Neural cell (in vitro differentiated cells): ENCODE measurements at regions not wholly inside any gene's neighbourhood (a gene's known extent, or its start where the extent isn't known, plus 50 kb on each side); places are given as distances from the start of the nearest gene placed in this dataset.

ENCODE experiments used
- H2AFZ ChIP-seq: fragments of 200-600, 300-800 bp; sonication (generic), shearing (Covaris generic); 2 replicates; pipeline ENCODE4 v1.6.0; 2014; ENCODE audit warnings: low read depth, mild to moderate bottlenecking, antibody characterized with exemption, low read length, moderate library complexity
- H3F3A ChIP-seq: fragments of 200-600 bp; shearing (Covaris generic); 2 replicates; pipeline ENCODE4 v1.6.1; 2016; ENCODE audit warnings: mild to moderate bottlenecking, moderate library complexity, mixed read lengths, antibody characterized with exemption, low read length; ENCODE audit not compliant: insufficient read depth, poor library complexity, severe bottlenecking
- H3K27ac ChIP-seq: fragments of 200-600, 300-800 bp; sonication (generic), shearing (Covaris generic); 2 replicates; pipeline ENCODE4 v1.5.1; 2014; ENCODE audit warnings: mild to moderate bottlenecking, low read length, moderate library complexity
- H3K27me3 ChIP-seq: fragments of 300-800, 200-600 bp; sonication (generic), shearing (Covaris generic); 2 replicates; pipeline ENCODE4 v1.6.0; 2014; ENCODE audit warnings: mild to moderate bottlenecking, low read depth, low read length, moderate library complexity; ENCODE audit not compliant: insufficient read depth
- H3K36me3 ChIP-seq: fragments of 300-800, 200-600 bp; sonication (generic), shearing (Covaris generic); 2 replicates; pipeline ENCODE4 v1.5.1; 2014; ENCODE audit warnings: mild to moderate bottlenecking, antibody characterized with exemption, low read length, moderate library complexity; ENCODE audit not compliant: insufficient read depth
- H3K4me2 ChIP-seq: fragments of 300-800, 200-600 bp; sonication (generic), shearing (Covaris generic); 2 replicates; pipeline ENCODE4 v1.6.0; 2014; ENCODE audit warnings: mild to moderate bottlenecking, low read length
- H3K4me3 ChIP-seq: fragments of 300-800, 200-600 bp; sonication (generic), shearing (Covaris generic); 2 replicates; pipeline ENCODE4 v1.5.1; 2014; ENCODE audit warnings: mild to moderate bottlenecking, low read length, moderate library complexity
- H3K79me2 ChIP-seq: fragments of 200-600 bp; shearing (Covaris generic); replicated peaks from 2 replicates; pipeline ENCODE4 v1.6.0; 2014; ENCODE audit warnings: mild to moderate bottlenecking, low read length, moderate library complexity; ENCODE audit not compliant: insufficient read depth
- H3K9ac ChIP-seq: fragments of 300-800, 200-600 bp; sonication (generic), shearing (Covaris generic); 2 replicates; pipeline ENCODE4 v1.6.1; 2016; ENCODE audit warnings: mild to moderate bottlenecking, low read length, mixed read lengths
- H3K9me2 ChIP-seq: fragments of 200-600 bp; shearing (Covaris generic); 2 replicates; pipeline ENCODE4 v1.6.1; 2016; ENCODE audit warnings: mild to moderate bottlenecking, low read length, mixed read lengths; ENCODE audit not compliant: insufficient read depth
- H3K9me3 ChIP-seq: fragments of 200-600, 300-800 bp; sonication (generic), shearing (Covaris generic); 2 replicates; pipeline ENCODE4 v1.6.1; 2016; ENCODE audit warnings: mild to moderate bottlenecking, mixed run types, low read length, moderate library complexity, mixed read lengths
- H4K20me1 ChIP-seq: fragments of 200-600 bp; shearing (Covaris generic); 2 replicates; pipeline ENCODE4 v1.6.1; 2016; ENCODE audit warnings: mild to moderate bottlenecking, mixed run types; ENCODE audit not compliant: insufficient read depth
- EP300 ChIP-seq: fragments of 450-650 bp; conservative IDR thresholded peaks from 2 replicates; pipeline ENCODE4 v1.6.1; 2014; ENCODE audit warnings: antibody characterized with exemption, mild to moderate bottlenecking, moderate library complexity; ENCODE audit not compliant: poor library complexity, severe bottlenecking
- EZH2 ChIP-seq: fragments of 200-600, 300-800 bp; shearing (Covaris generic), sonication (generic); IDR thresholded peaks from 2 replicates; pipeline ENCODE4 v1.6.1; 2014; ENCODE audit warnings: antibody characterized with exemption, low read length, borderline replicate concordance, mild to moderate bottlenecking; ENCODE audit not compliant: insufficient read depth, poor library complexity, severe bottlenecking
- MXI1 ChIP-seq: fragments of 450-650 bp; conservative IDR thresholded peaks from 2 replicates; pipeline ENCODE4 v1.6.1; 2014; ENCODE audit warnings: antibody characterized with exemption, mild to moderate bottlenecking; ENCODE audit not compliant: poor library complexity, severe bottlenecking
- POLR2AphosphoS5 ChIP-seq: IDR thresholded peaks from 2 replicates; pipeline ENCODE4 v1.6.1; 2012
- RAD21 ChIP-seq: fragments of 450-650 bp; conservative IDR thresholded peaks from 2 replicates; pipeline ENCODE4 v1.6.1; 2014; ENCODE audit warnings: antibody characterized with exemption, mild to moderate bottlenecking, moderate library complexity
- SMC3 ChIP-seq: fragments of 450-650 bp; conservative IDR thresholded peaks from 2 replicates; pipeline ENCODE4 v1.6.1; 2014; ENCODE audit warnings: antibody characterized with exemption, mild to moderate bottlenecking, moderate library complexity; ENCODE audit not compliant: poor library complexity
- TAF1 ChIP-seq: IDR thresholded peaks from 2 replicates; pipeline ENCODE4 v1.6.1; 2012; ENCODE audit warnings: low read depth
- TF ChIP-seq, protein P1 (sequence below): IDR thresholded peaks from 2 replicates; pipeline ENCODE4 v1.6.1; 2012; ENCODE audit warnings: borderline replicate concordance
- TF ChIP-seq, protein P2 (sequence below): fragments of 450-650 bp; IDR thresholded peaks from 2 replicates; pipeline ENCODE4 v1.5.1; 2014; ENCODE audit warnings: antibody characterized with exemption, mild to moderate bottlenecking, moderate library complexity; ENCODE audit not compliant: poor library complexity, severe bottlenecking

DNA sequence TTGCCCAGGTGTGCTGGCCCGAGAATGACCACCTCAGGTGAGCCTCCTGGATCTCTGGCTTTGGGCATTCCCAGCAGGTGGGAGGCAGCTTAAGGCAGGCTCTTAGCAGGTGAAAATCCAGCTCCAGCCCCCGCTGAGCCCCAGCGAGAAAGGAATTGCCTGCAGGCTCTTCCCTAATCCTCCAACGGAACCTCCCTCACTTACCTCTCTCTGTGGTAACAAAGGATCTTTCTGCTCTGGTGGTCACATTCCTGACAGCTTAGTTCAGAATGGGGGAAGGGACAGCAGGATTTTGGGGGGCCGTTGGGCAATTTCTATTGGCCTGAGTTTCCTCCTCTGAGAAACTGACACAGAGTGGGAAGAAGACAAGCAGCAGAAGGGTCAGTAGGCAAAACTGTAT lies 116.0 kb upstream of the LHX5 start:
- no peak overlapping the region for H3K27ac ChIP-seq
- H4K20me1 ChIP-seq, result no peaks in the 10 kb centered on the region
- H3F3A ChIP-seq, result no peaks in the 10 kb centered on the region
- TF ChIP-seq, protein P1, sequence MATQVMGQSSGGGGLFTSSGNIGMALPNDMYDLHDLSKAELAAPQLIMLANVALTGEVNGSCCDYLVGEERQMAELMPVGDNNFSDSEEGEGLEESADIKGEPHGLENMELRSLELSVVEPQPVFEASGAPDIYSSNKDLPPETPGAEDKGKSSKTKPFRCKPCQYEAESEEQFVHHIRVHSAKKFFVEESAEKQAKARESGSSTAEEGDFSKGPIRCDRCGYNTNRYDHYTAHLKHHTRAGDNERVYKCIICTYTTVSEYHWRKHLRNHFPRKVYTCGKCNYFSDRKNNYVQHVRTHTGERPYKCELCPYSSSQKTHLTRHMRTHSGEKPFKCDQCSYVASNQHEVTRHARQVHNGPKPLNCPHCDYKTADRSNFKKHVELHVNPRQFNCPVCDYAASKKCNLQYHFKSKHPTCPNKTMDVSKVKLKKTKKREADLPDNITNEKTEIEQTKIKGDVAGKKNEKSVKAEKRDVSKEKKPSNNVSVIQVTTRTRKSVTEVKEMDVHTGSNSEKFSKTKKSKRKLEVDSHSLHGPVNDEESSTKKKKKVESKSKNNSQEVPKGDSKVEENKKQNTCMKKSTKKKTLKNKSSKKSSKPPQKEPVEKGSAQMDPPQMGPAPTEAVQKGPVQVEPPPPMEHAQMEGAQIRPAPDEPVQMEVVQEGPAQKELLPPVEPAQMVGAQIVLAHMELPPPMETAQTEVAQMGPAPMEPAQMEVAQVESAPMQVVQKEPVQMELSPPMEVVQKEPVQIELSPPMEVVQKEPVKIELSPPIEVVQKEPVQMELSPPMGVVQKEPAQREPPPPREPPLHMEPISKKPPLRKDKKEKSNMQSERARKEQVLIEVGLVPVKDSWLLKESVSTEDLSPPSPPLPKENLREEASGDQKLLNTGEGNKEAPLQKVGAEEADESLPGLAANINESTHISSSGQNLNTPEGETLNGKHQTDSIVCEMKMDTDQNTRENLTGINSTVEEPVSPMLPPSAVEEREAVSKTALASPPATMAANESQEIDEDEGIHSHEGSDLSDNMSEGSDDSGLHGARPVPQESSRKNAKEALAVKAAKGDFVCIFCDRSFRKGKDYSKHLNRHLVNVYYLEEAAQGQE, result no peak
- TF ChIP-seq MXI1, result no peak
- TF ChIP-seq EP300, result no peak
- no peak for TF ChIP-seq POLR2AphosphoS5
- no peak for TF ChIP-seq SMC3
- TF ChIP-seq, protein P2, sequence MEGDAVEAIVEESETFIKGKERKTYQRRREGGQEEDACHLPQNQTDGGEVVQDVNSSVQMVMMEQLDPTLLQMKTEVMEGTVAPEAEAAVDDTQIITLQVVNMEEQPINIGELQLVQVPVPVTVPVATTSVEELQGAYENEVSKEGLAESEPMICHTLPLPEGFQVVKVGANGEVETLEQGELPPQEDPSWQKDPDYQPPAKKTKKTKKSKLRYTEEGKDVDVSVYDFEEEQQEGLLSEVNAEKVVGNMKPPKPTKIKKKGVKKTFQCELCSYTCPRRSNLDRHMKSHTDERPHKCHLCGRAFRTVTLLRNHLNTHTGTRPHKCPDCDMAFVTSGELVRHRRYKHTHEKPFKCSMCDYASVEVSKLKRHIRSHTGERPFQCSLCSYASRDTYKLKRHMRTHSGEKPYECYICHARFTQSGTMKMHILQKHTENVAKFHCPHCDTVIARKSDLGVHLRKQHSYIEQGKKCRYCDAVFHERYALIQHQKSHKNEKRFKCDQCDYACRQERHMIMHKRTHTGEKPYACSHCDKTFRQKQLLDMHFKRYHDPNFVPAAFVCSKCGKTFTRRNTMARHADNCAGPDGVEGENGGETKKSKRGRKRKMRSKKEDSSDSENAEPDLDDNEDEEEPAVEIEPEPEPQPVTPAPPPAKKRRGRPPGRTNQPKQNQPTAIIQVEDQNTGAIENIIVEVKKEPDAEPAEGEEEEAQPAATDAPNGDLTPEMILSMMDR, result no peak
- TF ChIP-seq RAD21, result no peak
- no peak for TF ChIP-seq EZH2
- TF ChIP-seq TAF1, result no peak
- no peak overlapping the region for H3K9ac ChIP-seq
- H3K79me2 ChIP-seq, result no peaks in the 10 kb centered on the region
- H3K4me3 ChIP-seq, result no peak overlapping the region
- peaks cover 9% of the 10 kb centered on the region for H3K27me3 ChIP-seq
- H3K36me3 ChIP-seq, result no peaks in the 10 kb centered on the region
- no peak overlapping the region for H3K4me2 ChIP-seq
- H2AFZ ChIP-seq, result no peak overlapping the region
- no peaks in the 10 kb centered on the region for H3K9me3 ChIP-seq
- H3K9me2 ChIP-seq, result no peaks in the 10 kb centered on the region

DNA sequence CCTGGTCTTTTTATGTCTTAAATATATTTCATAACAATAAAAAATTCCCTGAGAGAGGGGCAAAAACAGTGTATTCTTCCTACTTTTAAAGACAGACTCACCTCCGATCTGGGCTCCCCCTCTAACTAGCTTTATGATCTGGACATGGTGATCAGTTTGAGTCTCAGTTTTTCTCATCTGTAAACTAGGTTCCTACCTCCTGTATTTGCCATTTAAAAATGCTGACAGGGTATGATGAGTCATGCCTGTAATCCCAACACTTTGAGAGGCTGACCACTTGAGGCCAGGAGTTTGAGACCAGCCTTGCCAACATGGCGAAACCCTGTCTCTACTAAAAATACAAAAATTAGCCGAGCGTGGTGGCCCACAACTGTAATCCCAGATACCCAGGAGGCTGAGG lies 114.8 kb upstream of the LHX5 start:
- Histone ChIP-seq H3K9me2 (no peaks in the 10 kb centered on the region), H2AFZ (no peak overlapping the region), H3K36me3 (no peaks in the 10 kb centered on the region), H3K27me3 (no peaks in the 10 kb centered on the region), H3K4me2 (no peak overlapping the region), H3K27ac (no peak overlapping the region), H3F3A (no peaks in the 10 kb centered on the region), H3K9ac (no peak overlapping the region), H3K9me3 (peaks cover 5% of the 10 kb centered on the region), H4K20me1 (no peaks in the 10 kb centered on the region), H3K79me2 (no peaks in the 10 kb centered on the region), H3K4me3 (no peak overlapping the region)
- no peak for TF ChIP-seq EP300
- TF ChIP-seq, protein P2, result no peak
- no peak for TF ChIP-seq SMC3
- no peak for TF ChIP-seq POLR2AphosphoS5
- no peak for TF ChIP-seq MXI1
- no peak for TF ChIP-seq RAD21
- TF ChIP-seq EZH2, result no peak
- TF ChIP-seq TAF1, result no peak
- TF ChIP-seq, protein P1, result no peak
